GM21360 (cell line): ENCODE measurements at regions not wholly inside any gene's neighbourhood (a gene's known extent, or its start where the extent isn't known, plus 50 kb on each side); places are given as distances from the start of the nearest gene placed in this dataset.
"Not testable (repeated sequence)": the region's sequence is repeated elsewhere in the genome, so short reads cannot be mapped to it uniquely, and the experiment has no call there.

Source experiments
- ATAC-seq: cut with Tn5 transposase; IDR thresholded peaks from one replicate; pipeline ENCODE4 v1.9.1; 2021; ENCODE audit warnings: mild to moderate bottlenecking, moderate library complexity; ENCODE audit not compliant: unreplicated experiment

- no peak for ATAC-seq
Measured at GRCh38 chrX:125378205-125378604, 58.5 kb downstream of the TEX13C start.

- ATAC-seq: no peak
Measured at GRCh38 chrX:125378770-125379169, 59.1 kb downstream of the TEX13C start.

- ATAC-seq: no peak
Measured at GRCh38 chrX:125382148-125382628, 62.5 kb downstream of the TEX13C start.

- no peak for ATAC-seq
Measured at GRCh38 chrX:125382889-125383288, 63.2 kb downstream of the TEX13C start.

- ATAC-seq: no peak
Measured at GRCh38 chrX:125384867-125385266, 65.2 kb downstream of the TEX13C start.

GRCh38 chrX:125387945-125388344 lies 68.3 kb downstream of the TEX13C start:
- ATAC-seq: no peak

GRCh38 chrX:125394449-125394848 lies 74.8 kb downstream of the TEX13C start:
- ATAC-seq: no peak

- no peak for ATAC-seq
Measured at GRCh38 chrX:125395626-125396025, 76.0 kb downstream of the TEX13C start.

GRCh38 chrX:125398959-125399440 lies 79.3 kb downstream of the TEX13C start:
- no peak for ATAC-seq

GRCh38 chrX:125402807-125403206 lies 83.1 kb downstream of the TEX13C start:
- no peak for ATAC-seq

- ATAC-seq: no peak
Measured at GRCh38 chrX:125404667-125405160, 85.0 kb downstream of the TEX13C start.

- ATAC-seq: no peak
Measured at GRCh38 chrX:125405339-125405738, 85.7 kb downstream of the TEX13C start.

- ATAC-seq: no peak
Measured at GRCh38 chrX:125407314-125407713, 87.6 kb downstream of the TEX13C start.

GRCh38 chrX:125420809-125421208 lies 101.1 kb downstream of the TEX13C start:
- no peak for ATAC-seq

- ATAC-seq: no peak
Measured at GRCh38 chrX:125422986-125423385, 103.3 kb downstream of the TEX13C start.

GRCh38 chrX:125424536-125424935 lies 104.9 kb downstream of the TEX13C start:
- ATAC-seq: no peak

GRCh38 chrX:125436855-125437254 lies 117.2 kb downstream of the TEX13C start:
- peak; percentile 72 for ATAC-seq

GRCh38 chrX:125439194-125439849 lies 119.7 kb downstream of the TEX13C start:
- no peak for ATAC-seq

GRCh38 chrX:125444659-125445058 lies 125.0 kb downstream of the TEX13C start:
- no peak for ATAC-seq

GRCh38 chrX:125475482-125475881 lies 155.8 kb downstream of the TEX13C start:
- no peak for ATAC-seq

- no peak for ATAC-seq
Measured at GRCh38 chrX:125492439-125492838, 172.8 kb downstream of the TEX13C start.

GRCh38 chrX:125493004-125493403 lies 173.3 kb downstream of the TEX13C start:
- not testable (repeated sequence) for ATAC-seq

GRCh38 chrX:125497667-125498066 lies 178.0 kb downstream of the TEX13C start:
- no peak for ATAC-seq
